ENCODE measurements at regions not wholly inside any gene's neighbourhood (a gene's known extent, or its start where the extent isn't known, plus 50 kb on each side); places are given as distances from the start of the nearest gene placed in this dataset.

DNA sequence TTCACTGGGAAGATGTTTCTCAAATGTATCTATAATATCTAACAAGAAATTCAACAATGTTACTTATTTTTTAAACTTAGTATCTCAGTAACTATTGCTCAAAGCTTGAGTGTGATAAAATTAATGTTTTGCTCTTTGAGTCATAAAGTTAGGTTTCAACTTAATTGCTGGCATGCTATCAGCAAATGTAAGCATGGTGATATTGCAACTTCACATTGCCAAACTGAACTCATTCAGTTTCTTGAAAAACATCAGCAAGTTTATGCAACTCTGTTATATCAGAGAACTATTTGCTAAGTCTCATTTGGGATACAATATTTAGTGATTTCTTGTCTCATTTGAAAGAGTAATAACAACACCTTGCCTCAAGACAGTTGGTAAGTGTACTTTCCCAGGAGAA lies 91.2 kb upstream of the KLF3 start:
- no peaks in the 10 kb centered on the region for H3K9me3 ChIP-seq
- no peak overlapping the region for H3K4me2 ChIP-seq
- H3K27ac ChIP-seq: no peak overlapping the region
- H3K9ac ChIP-seq: no peak overlapping the region
- no peak overlapping the region for H3K4me3 ChIP-seq
- no peaks in the 10 kb centered on the region for H3K36me3 ChIP-seq
- H3K27me3 ChIP-seq: no peaks in the 10 kb centered on the region
- H3K4me1 ChIP-seq: peaks cover 7% of the 10 kb centered on the region; the same call in 1 of the 2 replicates
- no peaks in the 10 kb centered on the region for H4K20me1 ChIP-seq
- TF ChIP-seq Cebpa-rat (IDR thresholded peaks at IDR 0.05): no peak

DNA sequence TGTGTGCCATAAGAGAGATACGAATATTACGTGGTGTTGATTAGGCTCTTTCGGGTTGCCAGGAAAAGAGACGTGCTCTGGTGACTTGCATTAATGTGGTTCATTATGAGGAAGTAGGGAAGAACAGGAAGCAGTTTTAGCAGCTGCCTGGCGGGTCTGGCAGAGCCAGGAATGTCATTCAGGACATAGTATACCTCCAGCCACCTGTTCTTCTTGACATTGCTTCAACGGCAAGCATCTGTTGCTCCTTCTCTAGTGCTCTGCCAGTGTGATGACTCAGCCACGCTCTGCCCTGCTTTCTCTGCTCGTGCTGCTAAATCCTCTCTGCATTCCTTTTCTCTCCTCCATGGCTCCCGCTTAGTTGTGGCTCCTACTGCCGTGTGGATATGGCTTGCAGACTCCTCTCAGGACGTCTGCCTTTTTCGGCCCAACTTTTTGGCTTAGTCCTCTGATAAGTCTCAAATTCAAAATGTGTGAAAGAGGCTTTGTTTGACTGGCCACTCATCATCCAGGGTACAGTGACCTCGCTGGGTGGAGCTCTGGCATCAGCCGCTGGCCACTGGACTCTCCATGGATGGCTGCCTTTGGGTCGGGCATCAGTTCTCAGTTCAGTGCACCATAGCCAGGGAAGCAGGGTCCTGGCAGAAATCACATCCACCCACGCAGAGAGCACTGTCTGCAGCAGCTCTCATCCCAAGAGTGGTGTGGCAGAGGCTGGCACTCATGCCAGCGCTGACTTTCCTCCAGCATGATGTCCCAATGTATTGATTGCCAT lies 89.3 kb upstream of the KLF3 start:
- no peak for TF ChIP-seq Cebpa-rat (IDR thresholded peaks at IDR 0.05)
- Histone ChIP-seq H3K9me3 (no peaks in the 10 kb centered on the region), H3K27ac (no peak overlapping the region), H3K4me3 (no peak overlapping the region), H3K36me3 (no peaks in the 10 kb centered on the region), H3K27me3 (no peaks in the 10 kb centered on the region), H3K4me2 (0 out of 2 replicates have a peak overlapping the region, but pooled peaks have one; percentile 11), H3K4me1 (peaks cover 7% of the 10 kb centered on the region; the same call in 1 of the 2 replicates), H4K20me1 (no peaks in the 10 kb centered on the region), H3K9ac (no peak overlapping the region)

DNA sequence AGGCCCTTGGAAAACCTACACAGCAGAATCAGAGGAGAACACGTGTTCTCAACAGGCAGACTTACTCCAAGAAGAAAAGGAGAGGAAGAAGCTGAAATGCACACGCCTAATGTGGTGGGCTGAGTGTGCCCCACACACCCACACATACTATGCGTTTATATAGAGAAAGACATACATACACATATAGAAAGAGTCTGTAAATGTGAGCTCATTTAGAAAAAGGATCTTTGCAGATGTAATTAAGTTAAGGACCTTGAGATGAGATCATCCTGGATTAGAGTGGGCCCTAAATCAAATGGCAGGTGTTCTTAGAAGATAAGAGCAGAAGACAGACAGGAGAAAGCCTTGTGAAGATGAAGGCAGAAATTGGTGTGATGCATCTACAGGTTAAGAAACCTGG lies 87.2 kb upstream of the KLF3 start:
- TF ChIP-seq Cebpa-rat (IDR thresholded peaks at IDR 0.05): no peak
- Histone ChIP-seq H3K4me1 (peaks cover 7% of the 10 kb centered on the region; the same call in 1 of the 2 replicates), H3K36me3 (no peaks in the 10 kb centered on the region), H3K27me3 (no peaks in the 10 kb centered on the region), H3K27ac (no peak overlapping the region), H3K4me3 (no peak overlapping the region), H3K9me3 (no peaks in the 10 kb centered on the region), H3K4me2 (no peak overlapping the region), H4K20me1 (no peaks in the 10 kb centered on the region), H3K9ac (no peak overlapping the region)

DNA sequence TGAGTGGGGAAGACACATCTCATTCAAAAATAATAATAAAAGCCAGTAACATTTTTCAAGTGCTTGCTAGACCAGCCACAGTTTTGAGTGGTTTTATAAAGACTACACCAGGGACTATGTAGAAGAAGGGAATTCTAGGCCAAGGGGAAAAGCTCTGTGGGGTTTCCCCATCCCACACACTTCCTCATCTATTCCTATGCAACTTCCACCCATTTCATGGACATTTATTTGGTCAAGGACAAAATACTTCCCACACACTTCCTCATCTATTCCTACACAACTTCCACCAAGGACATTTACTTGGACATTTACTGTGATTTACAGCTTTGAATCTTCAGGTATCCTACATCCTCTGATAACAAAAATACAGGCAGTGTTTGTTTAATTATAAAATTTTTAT lies 86.5 kb upstream of the KLF3 start:
- no peak overlapping the region for H3K9ac ChIP-seq
- TF ChIP-seq Cebpa-rat (IDR thresholded peaks at IDR 0.05): no peak
- no peaks in the 10 kb centered on the region for H3K36me3 ChIP-seq
- no peaks in the 10 kb centered on the region for H3K9me3 ChIP-seq
- no peak overlapping the region for H3K27ac ChIP-seq
- peaks cover 11% of the 10 kb centered on the region for H3K4me1 ChIP-seq
- H3K4me3 ChIP-seq: no peak overlapping the region
- H3K4me2 ChIP-seq: no peak overlapping the region
- no peaks in the 10 kb centered on the region for H3K27me3 ChIP-seq
- no peaks in the 10 kb centered on the region for H4K20me1 ChIP-seq

- no peak for TF ChIP-seq Cebpa-rat (IDR thresholded peaks at IDR 0.05)
- Histone ChIP-seq H3K4me2 (no peak overlapping the region), H3K9ac (no peak overlapping the region), H3K9me3 (no peaks in the 10 kb centered on the region), H4K20me1 (no peaks in the 10 kb centered on the region), H3K4me3 (no peak overlapping the region), H3K27me3 (no peaks in the 10 kb centered on the region), H3K27ac (no peak overlapping the region), H3K4me1 (peaks cover 17% of the 10 kb centered on the region), H3K36me3 (no peaks in the 10 kb centered on the region)
Observed at GRCh38 chr4:38581426-38582106, 82.4 kb upstream of the KLF3 start.

GRCh38 chr4:38582445-38582844 lies 81.6 kb upstream of the KLF3 start:
- Histone ChIP-seq H3K36me3 (no peaks in the 10 kb centered on the region), H3K9me3 (no peaks in the 10 kb centered on the region), H3K27me3 (no peaks in the 10 kb centered on the region), H3K4me1 (peaks cover 17% of the 10 kb centered on the region), H3K4me3 (no peak overlapping the region), H3K4me2 (peak overlapping the region; percentile 46), H3K27ac (no peak overlapping the region), H3K9ac (no peak overlapping the region), H4K20me1 (no peaks in the 10 kb centered on the region)
- no peak for TF ChIP-seq Cebpa-rat (IDR thresholded peaks at IDR 0.05)

DNA sequence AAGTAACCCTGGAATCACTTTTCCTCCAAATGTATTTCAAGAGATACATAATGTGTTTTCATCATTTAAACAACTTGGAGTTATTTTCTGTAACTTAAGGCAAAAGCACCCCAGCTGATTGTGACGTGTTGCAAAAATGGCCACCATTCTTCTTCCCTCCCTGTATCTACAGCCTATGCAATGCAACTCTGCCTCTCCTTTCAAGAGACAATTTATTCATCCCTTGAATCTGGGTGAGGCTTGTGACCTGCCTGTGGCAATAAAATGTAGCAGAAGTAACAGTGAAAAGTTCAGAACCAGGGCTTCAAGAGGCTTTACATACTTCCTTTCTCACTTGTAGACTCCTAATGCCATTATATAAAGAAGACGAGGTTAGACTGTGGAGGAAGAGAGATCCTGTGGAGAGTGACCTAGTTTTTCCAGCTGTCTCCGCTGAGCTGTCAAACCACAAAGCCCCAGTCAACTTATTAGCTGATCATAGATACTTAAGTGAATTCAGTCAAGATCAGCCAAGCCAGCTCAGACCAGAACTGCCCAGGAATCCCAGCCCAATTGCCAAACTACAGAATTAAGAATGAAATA lies 81.0 kb upstream of the KLF3 start:
- Histone ChIP-seq H3K27ac (no peak overlapping the region), H3K9ac (no peak overlapping the region), H3K4me2 (peak overlapping the region; percentile 46), H3K27me3 (no peaks in the 10 kb centered on the region), H3K9me3 (no peaks in the 10 kb centered on the region), H3K36me3 (no peaks in the 10 kb centered on the region), H4K20me1 (no peaks in the 10 kb centered on the region), H3K4me3 (no peak overlapping the region), H3K4me1 (peaks cover 17% of the 10 kb centered on the region)
- no peak for TF ChIP-seq Cebpa-rat (IDR thresholded peaks at IDR 0.05)

GRCh38 chr4:38585871-38586270 lies 78.1 kb upstream of the KLF3 start:
- no peak overlapping the region for H3K27ac ChIP-seq
- TF ChIP-seq Cebpa-rat (IDR thresholded peaks at IDR 0.05): no peak
- H3K27me3 ChIP-seq: no peaks in the 10 kb centered on the region
- no peaks in the 10 kb centered on the region for H3K36me3 ChIP-seq
- H3K9ac ChIP-seq: no peak overlapping the region
- no peaks in the 10 kb centered on the region for H4K20me1 ChIP-seq
- no peaks in the 10 kb centered on the region for H3K9me3 ChIP-seq
- H3K4me3 ChIP-seq: no peak overlapping the region
- H3K4me1 ChIP-seq: peaks cover 17% of the 10 kb centered on the region
- no peak overlapping the region for H3K4me2 ChIP-seq

- Histone ChIP-seq H3K27ac (no peak overlapping the region), H3K4me3 (no peak overlapping the region), H3K9me3 (no peaks in the 10 kb centered on the region), H3K36me3 (no peaks in the 10 kb centered on the region), H4K20me1 (no peaks in the 10 kb centered on the region), H3K4me2 (no peak overlapping the region), H3K9ac (no peak overlapping the region), H3K27me3 (no peaks in the 10 kb centered on the region), H3K4me1 (peaks cover 17% of the 10 kb centered on the region)
- no peak for TF ChIP-seq Cebpa-rat (IDR thresholded peaks at IDR 0.05)
Observed at GRCh38 chr4:38587106-38587505, 76.9 kb upstream of the KLF3 start.

DNA sequence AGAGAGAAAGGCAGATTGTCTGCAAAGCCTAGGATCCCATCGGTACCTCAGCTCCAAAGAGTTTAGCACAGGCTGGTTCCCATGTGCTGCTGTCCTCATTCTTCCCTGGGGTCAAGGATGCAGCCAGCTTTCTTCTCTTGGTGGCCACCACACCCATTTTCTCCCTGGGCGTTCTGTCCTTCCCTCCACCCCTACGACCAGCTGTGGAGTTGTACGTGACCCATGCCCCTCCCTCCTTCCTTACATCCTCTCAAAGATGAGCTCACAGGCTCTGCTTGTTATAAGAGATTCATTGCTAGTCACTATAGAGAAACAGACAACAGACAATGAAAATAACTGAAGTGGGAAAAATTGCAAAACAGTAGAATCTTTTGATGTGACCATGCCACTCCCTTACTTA lies 74.0 kb upstream of the KLF3 start:
- Histone ChIP-seq H3K4me2 (no peak overlapping the region), H3K4me1 (no peaks in the 10 kb centered on the region), H3K4me3 (no peak overlapping the region)

More for the DNA sequence above, 74.0 kb upstream of the KLF3 start:
- Histone ChIP-seq H3K27ac (no peak overlapping the region), H3K9ac (no peak overlapping the region), H4K20me1 (no peaks in the 10 kb centered on the region), H3K27me3 (no peaks in the 10 kb centered on the region), H3K9me3 (no peaks in the 10 kb centered on the region), H3K36me3 (no peaks in the 10 kb centered on the region)
- TF ChIP-seq Cebpa-rat (IDR thresholded peaks at IDR 0.05): no peak
